HG03342 (cell line): ENCODE measurements at regions not wholly inside any gene's neighbourhood (a gene's known extent, or its start where the extent isn't known, plus 50 kb on each side); places are given as distances from the start of the nearest gene placed in this dataset.

Experiments
- ATAC-seq: cut with Tn5 transposase; IDR thresholded peaks from one replicate; pipeline ENCODE4 v1.9.1; 2021; ENCODE audit warnings: mild to moderate bottlenecking, moderate library complexity; ENCODE audit not compliant: unreplicated experiment

- no peak for ATAC-seq
These were observed 458.7 kb downstream of the BMP2 start for GRCh38 chr20:7226156-7226555.

- ATAC-seq = peak; percentile 57
These were observed 463.8 kb downstream of the BMP2 start for GRCh38 chr20:7231303-7231702.

- no peak for ATAC-seq
These were observed 465.3 kb downstream of the BMP2 start for GRCh38 chr20:7232796-7233195.

- ATAC-seq = no peak
These were observed 469.8 kb downstream of the BMP2 start for GRCh38 chr20:7237251-7237650.

- ATAC-seq = no peak
These were observed 473.0 kb downstream of the BMP2 start for GRCh38 chr20:7240490-7240889.

GRCh38 chr20:7248281-7249201 lies 481.1 kb downstream of the BMP2 start:
- no peak for ATAC-seq

- ATAC-seq = no peak
These were observed 482.9 kb downstream of the BMP2 start for GRCh38 chr20:7250337-7250736.

- ATAC-seq = no peak
These were observed 489.6 kb downstream of the BMP2 start for GRCh38 chr20:7257099-7257498.

- no peak for ATAC-seq
These were observed 490.4 kb downstream of the BMP2 start for GRCh38 chr20:7257692-7258466.

- ATAC-seq = no peak
These were observed 495.3 kb downstream of the BMP2 start for GRCh38 chr20:7262803-7263202.

GRCh38 chr20:7264137-7264536 lies 496.7 kb downstream of the BMP2 start:
- ATAC-seq = no peak

- no peak for ATAC-seq
These were observed 502.0 kb downstream of the BMP2 start for GRCh38 chr20:7269452-7269851.

GRCh38 chr20:7272512-7272911 lies 505.0 kb downstream of the BMP2 start:
- no peak for ATAC-seq

- ATAC-seq = no peak
These were observed 507.4 kb downstream of the BMP2 start for GRCh38 chr20:7274870-7275269.

GRCh38 chr20:7275645-7276237 lies 508.3 kb downstream of the BMP2 start:
- ATAC-seq = no peak

- peak; percentile 82 for ATAC-seq
These were observed 518.6 kb downstream of the BMP2 start for GRCh38 chr20:7285918-7286556.

GRCh38 chr20:7291323-7291943 lies 523.9 kb downstream of the BMP2 start:
- ATAC-seq = no peak

GRCh38 chr20:7291946-7292345 lies 524.5 kb downstream of the BMP2 start:
- ATAC-seq = no peak

GRCh38 chr20:7294816-7295360 lies 527.4 kb downstream of the BMP2 start:
- ATAC-seq = no peak

GRCh38 chr20:7301807-7302206 lies 534.3 kb downstream of the BMP2 start:
- ATAC-seq = no peak
